Subcutaneous abdominal adipose tissue (tissue), 5 donors: ENCODE measurements at regions not wholly inside any gene's neighbourhood (a gene's known extent, or its start where the extent isn't known, plus 50 kb on each side); places are given as distances from the start of the nearest gene placed in this dataset.

Source experiments
- H3K27ac ChIP-seq: one replicate; pipeline ENCODE4 v1.7.0; 2013; ENCODE audit warnings: low read depth, mild to moderate bottlenecking, inconsistent platforms, low read length, moderate library complexity
- H3K27me3 ChIP-seq, 5 donors: one replicate each; pipeline ENCODE4 v1.7.0; 2013; ENCODE audit warnings: low read length in 5 of 5, inconsistent platforms in 1 of 5; ENCODE audit not compliant: control insufficient read depth in 5 of 5, insufficient read depth in 4 of 5
- H3K36me3 ChIP-seq, 5 donors: one replicate each; pipeline ENCODE4 v1.7.0; 2013; ENCODE audit warnings: low read length in 5 of 5; ENCODE audit not compliant: control insufficient read depth in 5 of 5, insufficient read depth in 5 of 5
- H3K4me1 ChIP-seq, 5 donors: one replicate each; pipeline ENCODE4 v1.7.0; 2013; ENCODE audit warnings: low read length in 5 of 5, mild to moderate bottlenecking in 3 of 5, moderate library complexity in 1 of 5; ENCODE audit not compliant: control insufficient read depth in 5 of 5, insufficient read depth in 5 of 5
- H3K4me3 ChIP-seq, 5 donors: one replicate each; pipeline ENCODE4 v1.7.0; 2013; ENCODE audit warnings: low read length in 5 of 5, low read depth in 1 of 5
- H3K9ac ChIP-seq, 5 donors: one replicate each; pipeline ENCODE4 v1.7.0; 2013; ENCODE audit warnings: low read length in 5 of 5, mild to moderate bottlenecking in 4 of 5, moderate library complexity in 3 of 5
- H3K9me3 ChIP-seq, 5 donors: one replicate each; pipeline ENCODE4 v1.7.0; 2013; ENCODE audit warnings: low read length in 5 of 5; ENCODE audit not compliant: control insufficient read depth in 5 of 5
- donor health status: healthy.
- donor health status: healthy.
- donor health status: healthy.
- donor health status: healthy.
- donor health status: healthy.

DNA sequence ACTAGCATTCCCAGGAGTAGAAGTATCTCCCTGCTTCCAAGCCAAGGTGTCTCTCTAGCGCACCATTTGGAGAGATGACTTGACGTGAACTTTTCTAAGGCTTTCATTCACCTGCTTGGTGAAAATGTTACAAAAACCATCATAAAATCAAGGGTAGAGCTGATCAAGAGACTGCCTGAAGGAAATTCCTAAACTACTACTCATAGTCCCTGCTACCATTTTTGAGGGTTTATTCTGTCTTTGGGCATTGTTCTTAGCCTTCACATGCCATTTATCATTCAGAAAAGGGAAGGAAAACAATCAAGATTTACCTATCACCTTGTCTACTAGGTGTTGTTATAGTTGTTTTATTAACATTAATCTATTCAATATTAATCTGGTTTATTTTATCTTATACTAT is 525.8 kb downstream of the NTRK3 start:
- H3K36me3 ChIP-seq = no peaks in the 10 kb centered on the region
- no peaks in the 10 kb centered on the region for H3K4me1 ChIP-seq
- H3K4me3 ChIP-seq = no peak overlapping the region
- no peaks in the 10 kb centered on the region for H3K9me3 ChIP-seq
- H3K27me3 ChIP-seq = no peaks in the 10 kb centered on the region
- no peak overlapping the region for H3K27ac ChIP-seq
- H3K9ac ChIP-seq = no peak overlapping the region

DNA sequence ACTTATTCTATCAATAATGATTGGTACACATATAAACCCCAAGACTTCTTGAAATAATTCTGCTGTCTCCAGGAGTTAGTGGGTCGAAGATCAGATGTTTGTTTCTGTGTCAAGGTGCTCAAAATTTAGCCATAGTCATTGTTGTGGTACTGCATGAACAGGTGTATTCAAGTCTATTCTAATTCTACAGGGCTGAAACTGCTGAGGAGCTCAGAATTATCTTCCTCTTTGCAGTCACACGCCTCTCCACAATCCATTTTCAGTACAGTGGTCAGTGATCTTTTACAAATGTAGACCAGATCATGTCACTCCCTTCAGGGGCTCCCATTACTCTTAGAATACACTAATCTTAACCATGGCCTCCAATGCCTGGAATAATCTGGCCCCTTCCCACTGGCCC is 527.5 kb downstream of the NTRK3 start:
- Histone ChIP-seq H3K27ac (no peak overlapping the region), H3K9me3 (no peaks in the 10 kb centered on the region), H3K36me3 (no peaks in the 10 kb centered on the region), H3K9ac (no peak overlapping the region), H3K27me3 (no peaks in the 10 kb centered on the region), H3K4me3 (no peak overlapping the region), H3K4me1 (no peaks in the 10 kb centered on the region)

- Histone ChIP-seq H3K4me3 (no peak overlapping the region), H3K36me3 (no peaks in the 10 kb centered on the region), H3K27me3 (peaks cover 0 to 5% (median 0%) of the 10 kb centered on the region in 5 donors), H3K9me3 (no peaks in the 10 kb centered on the region), H3K27ac (no peak overlapping the region), H3K4me1 (no peaks in the 10 kb centered on the region), H3K9ac (no peak overlapping the region)
Observed at GRCh38 chr15:87727073-87727472, 529.5 kb downstream of the NTRK3 start.

GRCh38 chr15:87724330-87724729 is 532.2 kb downstream of the NTRK3 start:
- no peaks in the 10 kb centered on the region for H3K9me3 ChIP-seq
- H3K9ac ChIP-seq = no peak overlapping the region
- no peaks in the 10 kb centered on the region for H3K36me3 ChIP-seq

DNA sequence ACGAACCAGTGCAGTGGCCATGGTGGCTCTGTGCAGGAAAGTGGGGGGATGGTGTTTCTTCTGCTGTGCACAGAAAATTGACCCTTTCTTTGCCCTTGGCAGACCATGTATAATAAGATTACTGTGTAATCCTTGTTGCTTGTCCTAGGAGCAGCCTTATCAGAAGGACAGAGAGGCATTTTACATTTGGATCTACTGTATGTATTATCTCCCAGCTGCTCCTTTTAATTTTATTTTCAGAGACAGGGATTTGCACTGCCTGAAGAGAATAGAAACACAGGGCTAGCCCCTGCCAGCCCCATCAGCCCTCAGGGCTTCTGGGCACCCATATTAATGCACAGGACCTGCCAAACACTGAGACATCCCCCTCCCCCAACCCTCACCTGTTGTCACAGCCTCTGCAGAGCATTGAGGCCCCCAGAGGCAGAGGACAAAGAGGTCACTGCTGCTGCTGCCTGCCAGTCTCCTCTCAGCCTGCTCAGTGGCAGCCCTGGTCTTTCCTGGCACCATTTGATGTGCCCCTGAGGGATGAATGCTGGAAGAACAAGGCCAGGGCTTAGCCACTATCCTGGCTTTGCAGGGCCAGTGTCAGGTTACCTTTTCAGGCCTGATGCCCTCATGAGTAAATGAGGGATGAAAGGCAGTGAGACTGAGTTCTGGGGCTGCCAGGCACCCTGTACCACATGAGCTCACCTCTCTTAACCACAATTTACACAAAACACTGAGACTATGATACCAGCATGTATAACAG is 533.4 kb downstream of the NTRK3 start:
- no peak overlapping the region for H3K27ac ChIP-seq
- no peak overlapping the region for H3K4me3 ChIP-seq
- H3K9me3 ChIP-seq = no peaks in the 10 kb centered on the region
- H3K4me1 ChIP-seq = no peaks in the 10 kb centered on the region
- H3K27me3 ChIP-seq = peaks cover 0 to 5% (median 0%) of the 10 kb centered on the region in 5 donors
- no peak overlapping the region for H3K9ac ChIP-seq
- H3K36me3 ChIP-seq = no peaks in the 10 kb centered on the region

More at GRCh38 chr15:87724330-87724729, 532.2 kb downstream of the NTRK3 start:
- Histone ChIP-seq H3K27me3 (peaks cover 0 to 5% (median 0%) of the 10 kb centered on the region in 5 donors), H3K4me3 (no peak overlapping the region), H3K27ac (no peak overlapping the region), H3K4me1 (no peaks in the 10 kb centered on the region)

- no peak overlapping the region for H3K9ac ChIP-seq
- no peak overlapping the region for H3K4me3 ChIP-seq
- H3K9me3 ChIP-seq = no peaks in the 10 kb centered on the region
- no peak overlapping the region for H3K27ac ChIP-seq
- peaks cover 0 to 5% (median 0%) of the 10 kb centered on the region in 5 donors for H3K27me3 ChIP-seq
- no peaks in the 10 kb centered on the region for H3K4me1 ChIP-seq
- no peaks in the 10 kb centered on the region for H3K36me3 ChIP-seq
Observed at GRCh38 chr15:87720235-87720634, 536.3 kb downstream of the NTRK3 start.

- no peaks in the 10 kb centered on the region for H3K36me3 ChIP-seq
- no peak overlapping the region for H3K9ac ChIP-seq
- no peak overlapping the region for H3K27ac ChIP-seq
- H3K4me3 ChIP-seq = no peak overlapping the region
- no peaks in the 10 kb centered on the region for H3K4me1 ChIP-seq
- no peaks in the 10 kb centered on the region for H3K9me3 ChIP-seq
- no peaks in the 10 kb centered on the region for H3K27me3 ChIP-seq
Observed at GRCh38 chr15:87716422-87716821, 540.1 kb downstream of the NTRK3 start.

- H3K27ac ChIP-seq = no peak overlapping the region
- no peaks in the 10 kb centered on the region for H3K4me1 ChIP-seq
- H3K36me3 ChIP-seq = no peaks in the 10 kb centered on the region
- H3K9ac ChIP-seq = no peak overlapping the region
- no peak overlapping the region for H3K4me3 ChIP-seq
- no peaks in the 10 kb centered on the region for H3K9me3 ChIP-seq
- H3K27me3 ChIP-seq = no peaks in the 10 kb centered on the region
Observed at GRCh38 chr15:87715252-87715651, 541.3 kb downstream of the NTRK3 start.

DNA sequence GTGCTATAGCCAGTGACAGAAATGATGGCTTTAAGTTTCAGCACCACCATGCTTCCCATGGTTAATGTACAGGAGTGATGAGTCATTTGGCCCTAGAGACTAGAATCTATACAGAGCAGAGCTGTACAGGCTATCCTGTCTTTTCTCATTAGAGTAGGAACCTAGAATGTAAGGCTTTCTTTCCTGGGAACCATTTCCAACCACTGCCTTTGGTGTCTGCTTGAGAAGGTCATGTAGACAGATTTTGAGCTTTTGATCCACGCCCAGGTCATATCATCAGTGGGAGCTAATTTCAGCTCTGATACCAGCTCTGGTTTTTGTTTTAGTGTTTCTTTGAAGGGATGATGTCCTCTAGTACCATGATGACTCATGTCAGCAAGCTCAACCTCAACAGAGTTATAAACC is 543.1 kb downstream of the NTRK3 start:
- no peaks in the 10 kb centered on the region for H3K4me1 ChIP-seq
- H3K36me3 ChIP-seq = no peaks in the 10 kb centered on the region
- H3K27me3 ChIP-seq = no peaks in the 10 kb centered on the region
- H3K27ac ChIP-seq = no peak overlapping the region
- H3K9me3 ChIP-seq = no peaks in the 10 kb centered on the region
- H3K9ac ChIP-seq = no peak overlapping the region
- H3K4me3 ChIP-seq = no peak overlapping the region

GRCh38 chr15:87712211-87712610 is 544.3 kb downstream of the NTRK3 start:
- no peak overlapping the region for H3K27ac ChIP-seq
- no peaks in the 10 kb centered on the region for H3K4me1 ChIP-seq
- no peaks in the 10 kb centered on the region for H3K36me3 ChIP-seq
- no peaks in the 10 kb centered on the region for H3K9me3 ChIP-seq
- peaks cover 0 to 2% (median 0%) of the 10 kb centered on the region in 5 donors for H3K27me3 ChIP-seq
- no peak overlapping the region for H3K9ac ChIP-seq
- H3K4me3 ChIP-seq = no peak overlapping the region
